Heart left ventricle (tissue), 13 donors: ENCODE measurements at regions not wholly inside any gene's neighbourhood (a gene's known extent, or its start where the extent isn't known, plus 50 kb on each side); places are given as distances from the start of the nearest gene placed in this dataset.

Experiments
- POLR2A ChIP-seq, 2 donors: fragments of 450-650 bp; IDR thresholded peaks; one replicate each; pipeline ENCODE4 v1.6.1; 2017; ENCODE audit warnings: antibody characterized with exemption in 2 of 2, mild to moderate bottlenecking in 2 of 2, moderate library complexity in 2 of 2
- TF ChIP-seq, protein P1 (sequence below), 12 donors: fragments of 200-600 bp; sonication (generic) in 4 of 12; IDR thresholded peaks; one replicate each; pipeline versions ENCODE4 v1.5.0 to v1.8.0; 2018 to 2022; ENCODE audit warnings: antibody characterized with exemption in 12 of 12, mild to moderate bottlenecking in 5 of 12
- donor health status: ischemic (EF 13 %, LVEDD 7.1; RV severe dilation, severe dysfunction).
- donor health status: DM: no; HTN: yes; CAD: no.
- donor health status: DM: no; HTN: no; CAD: no.
- donor health status: ischemic (EF 25% LVEDD 6.9; RV normal size, moderate dysfunction).
- donor health status: ischemic (EF 25% LVEDD 5.7; RV mildly dilated, moderate dysfunction).
- donor health status: ischemic (EF 35%, LVEDD 5.7; RV mildly dilated, moderate dysfunction).
- donor health status: nonischemic (EF 11% LVEDD 7.7; RV severe dilation, severe dysfunction).
- donor health status: DM: yes; HTN: yes; CAD: no.
- donor health status: PGD.
- donor health status: ischemic (EF 29% LVEDD 5.4; RV normal size, mild dysfunction).
- donor health status: nonischemic (EF 23%, LVEDD 6.1; RV moderate dilation, normal function).

DNA sequence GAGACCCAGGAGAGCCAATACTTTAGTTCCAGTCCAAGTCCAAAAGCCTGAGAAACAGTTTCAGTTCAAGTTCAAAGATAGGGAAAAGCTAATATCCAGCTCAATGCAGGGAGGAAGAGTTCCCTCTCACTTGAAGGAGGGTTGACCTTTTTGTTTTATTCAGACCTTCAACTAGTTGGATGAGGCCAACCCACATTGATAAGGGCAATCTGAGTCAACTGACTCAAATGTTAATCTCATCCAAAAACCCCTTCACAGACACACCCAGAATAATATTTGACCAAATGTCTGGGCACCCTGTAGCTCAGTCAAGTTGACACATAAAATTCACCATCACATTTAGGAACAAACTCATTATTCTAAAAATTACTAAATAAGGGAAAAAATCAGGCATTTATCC, 246.8 kb downstream of the METTL4 start:
- TF ChIP-seq POLR2A (IDR thresholded peaks at IDR 0.05), result no peak
- TF ChIP-seq, protein P1, sequence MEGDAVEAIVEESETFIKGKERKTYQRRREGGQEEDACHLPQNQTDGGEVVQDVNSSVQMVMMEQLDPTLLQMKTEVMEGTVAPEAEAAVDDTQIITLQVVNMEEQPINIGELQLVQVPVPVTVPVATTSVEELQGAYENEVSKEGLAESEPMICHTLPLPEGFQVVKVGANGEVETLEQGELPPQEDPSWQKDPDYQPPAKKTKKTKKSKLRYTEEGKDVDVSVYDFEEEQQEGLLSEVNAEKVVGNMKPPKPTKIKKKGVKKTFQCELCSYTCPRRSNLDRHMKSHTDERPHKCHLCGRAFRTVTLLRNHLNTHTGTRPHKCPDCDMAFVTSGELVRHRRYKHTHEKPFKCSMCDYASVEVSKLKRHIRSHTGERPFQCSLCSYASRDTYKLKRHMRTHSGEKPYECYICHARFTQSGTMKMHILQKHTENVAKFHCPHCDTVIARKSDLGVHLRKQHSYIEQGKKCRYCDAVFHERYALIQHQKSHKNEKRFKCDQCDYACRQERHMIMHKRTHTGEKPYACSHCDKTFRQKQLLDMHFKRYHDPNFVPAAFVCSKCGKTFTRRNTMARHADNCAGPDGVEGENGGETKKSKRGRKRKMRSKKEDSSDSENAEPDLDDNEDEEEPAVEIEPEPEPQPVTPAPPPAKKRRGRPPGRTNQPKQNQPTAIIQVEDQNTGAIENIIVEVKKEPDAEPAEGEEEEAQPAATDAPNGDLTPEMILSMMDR (IDR thresholded peaks at IDR 0.05), result no peak
